ENCODE measurements at regions not wholly inside any gene's neighbourhood (a gene's known extent, or its start where the extent isn't known, plus 50 kb on each side); places are given as distances from the start of the nearest gene placed in this dataset.

DNA sequence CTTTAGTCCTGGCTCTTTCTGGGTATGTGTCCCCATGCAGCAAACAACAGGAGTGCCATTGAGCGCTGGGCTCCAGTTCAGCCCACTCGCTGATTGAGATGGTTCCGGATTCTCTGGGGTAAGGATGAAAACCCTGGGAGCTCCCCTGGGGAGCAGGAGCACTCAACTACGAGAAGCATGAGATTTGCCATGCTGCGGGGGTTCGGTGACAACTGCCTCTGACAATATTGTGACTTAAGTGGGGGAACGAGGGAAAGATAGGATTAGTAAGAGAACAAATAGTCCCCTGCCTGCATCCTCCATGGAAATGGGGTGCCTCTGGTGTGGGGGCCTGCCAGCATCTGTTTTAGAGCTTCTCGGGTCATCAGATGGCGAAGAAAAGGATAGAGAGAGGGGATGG is 123.6 kb upstream of the IPO9 start:
- 92% methylated on average over 8 of the region's 9 CpGs for WGBS (ENCODE audit: insufficient coverage)
- intact Hi-C loops (cut with micrococcal nuclease) = no loop called here
- Histone ChIP-seq H2AFZ (ENCODE audit: insufficient read depth, low read depth, low read length, poor library complexity, severe bottlenecking) (no peak overlapping the region), H3K9ac (ENCODE audit: low read length) (no peak overlapping the region), H3K27me3 (replicated peaks in 1 of 4; ENCODE audit: control extremely low read depth in 1 of 4, control insufficient read depth in 3 of 4, insufficient read depth in 4 of 4, low read length in 3 of 4) (peaks cover 0 to 11% (median 5%) of the 10 kb centered on the region in 4 experiments), H3K36me3 (replicated peaks in 1 of 2; ENCODE audit: control extremely low read depth in 1 of 2, control insufficient read depth in 1 of 2, extremely low read depth in 1 of 2, insufficient read depth in 2 of 2, low read length in 1 of 2) (no peaks in the 10 kb centered on the region), H3K4me3 (ENCODE audit: control extremely low read depth in 1 of 5, extremely low read depth in 1 of 5, insufficient read depth in 1 of 5, low read depth in 2 of 5, low read length in 4 of 5) (no peak overlapping the region), H4K20me1 (ENCODE audit: control insufficient read depth, insufficient read depth, low read length, poor library complexity, severe bottlenecking) (no peaks in the 10 kb centered on the region), H3K9me3 (ENCODE audit: control extremely low read depth in 1 of 3, control insufficient read depth in 2 of 3, insufficient read depth in 1 of 3, low read length in 2 of 3) (no peaks in the 10 kb centered on the region), H3K4me2 (replicated peaks; ENCODE audit: low read depth, low read length, poor library complexity, severe bottlenecking) (no peak overlapping the region), H3K27ac (ENCODE audit: low read length in 2 of 2) (no peak overlapping the region), H3K79me2 (ENCODE audit: control insufficient read depth, insufficient read depth, low read length) (no peaks in the 10 kb centered on the region), H3K4me1 (ENCODE audit: control insufficient read depth in 2 of 2, insufficient read depth in 2 of 2, low read length in 2 of 2) (peaks cover 0 to 4% of the 10 kb centered on the region in 2 donors)
- Mint-ChIP-seq H3K9me3 (ENCODE audit: insufficient read depth) (peaks cover 3% of the 10 kb centered on the region), H3K4me1 (no peaks in the 10 kb centered on the region), H3K27me3 (peaks cover 7% of the 10 kb centered on the region), H3K4me3 (no peak overlapping the region), H3K27ac (no peak overlapping the region)
- DNase-seq (no peak), ATAC-seq (ENCODE audit: low read depth) (no peak)
- TF ChIP-seq CTCF (IDR thresholded peaks at IDR 0.05) (no peak), EZH2 (IDR thresholded peaks at IDR 0.05; ENCODE audit: borderline replicate concordance, insufficient read depth, low read depth, low read length, poor library complexity, severe bottlenecking) (no peak)
- POLR2A ChIA-PET = no interaction called here
- CTCF ChIA-PET = interaction anchor here (0.9 to 2.5 kb wide), 3 partner anchors 10 to 87 kb away, joined by 3 to 11 read pairs (median 4); no protein-coding TSS in a partner anchor

DNA sequence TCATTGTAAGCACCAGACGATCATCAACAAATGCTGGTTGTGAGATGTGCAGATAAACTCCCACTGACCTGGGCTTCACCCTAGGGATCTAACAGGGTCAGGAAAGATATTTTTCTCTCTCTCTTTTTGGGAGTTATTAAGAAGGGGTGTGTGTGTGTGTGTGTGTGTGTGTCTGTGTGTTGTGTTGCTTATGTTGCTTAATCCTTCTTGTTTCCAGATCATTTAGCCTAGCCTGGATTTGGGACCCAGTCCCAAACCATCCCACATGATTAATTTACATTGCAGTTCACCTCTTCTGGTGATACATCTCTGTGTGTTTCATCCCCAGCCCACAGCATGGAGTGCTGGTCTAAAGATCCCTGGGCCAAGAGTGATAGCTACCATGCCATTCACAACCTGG is 122.8 kb upstream of the IPO9 start:
- H3K27ac Mint-ChIP-seq = no peak overlapping the region
- no peak for ATAC-seq (ENCODE audit: low read depth)
- H3K27me3 Mint-ChIP-seq = peaks cover 7% of the 10 kb centered on the region
- H3K4me1 Mint-ChIP-seq = no peaks in the 10 kb centered on the region
- no peak overlapping the region for H3K9ac ChIP-seq (ENCODE audit: low read length)
- H2AFZ ChIP-seq (ENCODE audit: insufficient read depth, low read depth, low read length, poor library complexity, severe bottlenecking) = no peak overlapping the region
- H3K4me3 ChIP-seq (ENCODE audit: control extremely low read depth in 1 of 5, extremely low read depth in 1 of 5, insufficient read depth in 1 of 5, low read depth in 2 of 5, low read length in 4 of 5) = no peak overlapping the region
- peaks cover 0 to 4% of the 10 kb centered on the region in 2 donors for H3K4me1 ChIP-seq (ENCODE audit: control insufficient read depth in 2 of 2, insufficient read depth in 2 of 2, low read length in 2 of 2)
- POLR2A ChIA-PET = no interaction called here
- H3K4me3 Mint-ChIP-seq = no peak overlapping the region
- DNase-seq = no peak
- H3K27ac ChIP-seq (ENCODE audit: low read length in 2 of 2) = no peak overlapping the region
- peaks cover 3% of the 10 kb centered on the region for H3K9me3 Mint-ChIP-seq (ENCODE audit: insufficient read depth)
- no peaks in the 10 kb centered on the region for H3K79me2 ChIP-seq (ENCODE audit: control insufficient read depth, insufficient read depth, low read length)
- H3K9me3 ChIP-seq (ENCODE audit: control extremely low read depth in 1 of 3, control insufficient read depth in 2 of 3, insufficient read depth in 1 of 3, low read length in 2 of 3) = no peaks in the 10 kb centered on the region
- no peaks in the 10 kb centered on the region for H4K20me1 ChIP-seq (ENCODE audit: control insufficient read depth, insufficient read depth, low read length, poor library complexity, severe bottlenecking)
- TF ChIP-seq CTCF (IDR thresholded peaks at IDR 0.05) (no peak), EZH2 (IDR thresholded peaks at IDR 0.05; ENCODE audit: borderline replicate concordance, insufficient read depth, low read depth, low read length, poor library complexity, severe bottlenecking) (no peak)
- no peaks in the 10 kb centered on the region for H3K36me3 ChIP-seq (replicated peaks in 1 of 2; ENCODE audit: control extremely low read depth in 1 of 2, control insufficient read depth in 1 of 2, extremely low read depth in 1 of 2, insufficient read depth in 2 of 2, low read length in 1 of 2)
- no peak overlapping the region for H3K4me2 ChIP-seq (replicated peaks; ENCODE audit: low read depth, low read length, poor library complexity, severe bottlenecking)
- CTCF ChIA-PET = no interaction called here
- intact Hi-C loops (cut with micrococcal nuclease) = no loop called here
- WGBS (ENCODE audit: insufficient coverage) = 80% methylated on average over 1 of the region's 1 CpG
- peaks cover 0 to 11% (median 5%) of the 10 kb centered on the region in 4 experiments for H3K27me3 ChIP-seq (replicated peaks in 1 of 4; ENCODE audit: control extremely low read depth in 1 of 4, control insufficient read depth in 3 of 4, insufficient read depth in 4 of 4, low read length in 3 of 4)

Measured in B cell (primary cell).